Muscle of leg (tissue), 3 donors: ENCODE measurements at regions not wholly inside any gene's neighbourhood (a gene's known extent, or its start where the extent isn't known, plus 50 kb on each side); places are given as distances from the start of the nearest gene placed in this dataset.
"Not testable (repeated sequence)": the region's sequence is repeated elsewhere in the genome, so short reads cannot be mapped to it uniquely, and the experiment has no call there.

Source experiments
- DNase-seq: peaks from one replicate; pipeline ENCODE4 v3.0.0; 2013
- H3K27ac ChIP-seq: one replicate; pipeline ENCODE4 v1.5.1; 2013; ENCODE audit warnings: mild to moderate bottlenecking, low read length, control low read depth
- H3K27me3 ChIP-seq: one replicate; pipeline ENCODE4 v1.6.1; 2013; ENCODE audit warnings: low read length; ENCODE audit not compliant: control insufficient read depth, insufficient read depth
- H3K36me3 ChIP-seq: one replicate; pipeline ENCODE4 v1.6.1; 2013; ENCODE audit warnings: low read length; ENCODE audit not compliant: control insufficient read depth, insufficient read depth
- H3K4me1 ChIP-seq: one replicate; pipeline ENCODE4 v1.6.1; 2013; ENCODE audit warnings: low read length; ENCODE audit not compliant: control insufficient read depth, insufficient read depth
- H3K4me3 ChIP-seq: one replicate; pipeline ENCODE4 v1.5.1; 2013; ENCODE audit warnings: low read length, control low read depth
- H3K9me3 ChIP-seq: replicated peaks from 2 replicates; pipeline ENCODE4 v1.6.1; 2013; ENCODE audit warnings: low read depth, low read length; ENCODE audit not compliant: control insufficient read depth
- WGBS: methylation state at CpG from one replicate; pipeline ENCODE4 v1.1.5; 2013; ENCODE audit warnings: missing lambda C conversion rate; ENCODE audit not compliant: insufficient coverage; 5-methylcytosine and 5-hydroxymethylcytosine counted together

GRCh38 chr5:79924936-79925893 is 65.8 kb downstream of the MTX3 start:
- WGBS, result 40% methylated on average over 1 of the region's 9 CpGs
- no peak for DNase-seq
- Histone ChIP-seq H3K27ac (no peak overlapping the region), H3K4me3 (no peak overlapping the region), H3K4me1 (no peaks in the 10 kb centered on the region), H3K9me3 (no peaks in the 10 kb centered on the region), H3K36me3 (no peaks in the 10 kb centered on the region), H3K27me3 (peaks cover 2% of the 10 kb centered on the region)

GRCh38 chr5:79923431-79923830 is 67.6 kb downstream of the MTX3 start:
- Histone ChIP-seq H3K4me3 (no peak overlapping the region), H3K27me3 (peaks cover 2% of the 10 kb centered on the region), H3K36me3 (no peaks in the 10 kb centered on the region), H3K4me1 (no peaks in the 10 kb centered on the region), H3K27ac (no peak overlapping the region), H3K9me3 (peaks cover 2% of the 10 kb centered on the region)
- DNase-seq, result no peak
- WGBS, result no CpG with 5 or more reads among the region's 1 CpG

GRCh38 chr5:79922626-79923025 is 68.4 kb downstream of the MTX3 start:
- Histone ChIP-seq H3K4me3 (no peak overlapping the region), H3K9me3 (peaks cover 2% of the 10 kb centered on the region), H3K4me1 (no peaks in the 10 kb centered on the region), H3K36me3 (no peaks in the 10 kb centered on the region), H3K27me3 (peaks cover 2% of the 10 kb centered on the region), H3K27ac (no peak overlapping the region)
- WGBS, result no CpG with 5 or more reads among the region's 2 CpGs
- no peak for DNase-seq

GRCh38 chr5:79907452-79907851 is 83.6 kb downstream of the MTX3 start:
- not testable (repeated sequence) for H3K9me3 ChIP-seq, H3K27me3 ChIP-seq, DNase-seq, H3K4me1 ChIP-seq, H3K4me3 ChIP-seq, H3K36me3 ChIP-seq, H3K27ac ChIP-seq
- no CpG with 5 or more reads among the region's 1 CpG for WGBS

- DNase-seq, H3K36me3 ChIP-seq, H3K4me3 ChIP-seq, H3K9me3 ChIP-seq, H3K27ac ChIP-seq, H3K4me1 ChIP-seq, H3K27me3 ChIP-seq: not testable (repeated sequence)
- 100% methylated on average over 3 of the region's 10 CpGs for WGBS
Observed at GRCh38 chr5:79902571-79902970, 88.5 kb downstream of the MTX3 start.

- H3K36me3 ChIP-seq, result no peaks in the 10 kb centered on the region
- DNase-seq, result no peak
- peaks cover 3% of the 10 kb centered on the region for H3K9me3 ChIP-seq
- WGBS, result 86% methylated on average over 3 of the region's 5 CpGs
- H3K27ac ChIP-seq, result no peak overlapping the region
- no peak overlapping the region for H3K4me3 ChIP-seq
- H3K27me3 ChIP-seq, result no peaks in the 10 kb centered on the region
- H3K4me1 ChIP-seq, result no peaks in the 10 kb centered on the region
Observed at GRCh38 chr5:79901631-79902030, 89.4 kb downstream of the MTX3 start.

GRCh38 chr5:79898611-79899010 is 92.5 kb downstream of the MTX3 start:
- H3K27ac ChIP-seq, result no peak overlapping the region
- WGBS, result no CpG with 5 or more reads among the region's 1 CpG
- H3K4me1 ChIP-seq, result no peaks in the 10 kb centered on the region
- H3K9me3 ChIP-seq, result peaks cover 3% of the 10 kb centered on the region
- DNase-seq, result no peak
- H3K36me3 ChIP-seq, result no peaks in the 10 kb centered on the region
- H3K4me3 ChIP-seq, result no peak overlapping the region
- no peaks in the 10 kb centered on the region for H3K27me3 ChIP-seq

- WGBS, result no CpG with 5 or more reads among the region's 3 CpGs
- Histone ChIP-seq H3K36me3 (no peaks in the 10 kb centered on the region), H3K4me1 (no peaks in the 10 kb centered on the region), H3K4me3 (no peak overlapping the region), H3K27me3 (no peaks in the 10 kb centered on the region), H3K27ac (no peak overlapping the region), H3K9me3 (no peaks in the 10 kb centered on the region)
- DNase-seq, result no peak
Observed at GRCh38 chr5:79893976-79894375, 97.1 kb downstream of the MTX3 start.

GRCh38 chr5:79893485-79893884 is 97.6 kb downstream of the MTX3 start:
- Histone ChIP-seq H3K27ac (no peak overlapping the region), H3K4me3 (no peak overlapping the region), H3K36me3 (no peaks in the 10 kb centered on the region), H3K4me1 (no peaks in the 10 kb centered on the region), H3K9me3 (no peaks in the 10 kb centered on the region), H3K27me3 (no peaks in the 10 kb centered on the region)
- DNase-seq, result no peak
- WGBS, result no CpG with 5 or more reads among the region's 1 CpG

GRCh38 chr5:79890930-79891249 is 100.2 kb downstream of the MTX3 start:
- H3K9me3 ChIP-seq, result peaks cover 3% of the 10 kb centered on the region
- H3K4me3 ChIP-seq, result no peak overlapping the region
- H3K27ac ChIP-seq, result no peak overlapping the region
- H3K4me1 ChIP-seq, result peaks cover 3% of the 10 kb centered on the region
- H3K27me3 ChIP-seq, result no peaks in the 10 kb centered on the region
- no peaks in the 10 kb centered on the region for H3K36me3 ChIP-seq
- WGBS, result 84% methylated on average over 5 of the region's 5 CpGs
- no peak for DNase-seq
